AG04449 (cell line): ENCODE measurements at regions not wholly inside any gene's neighbourhood (a gene's known extent, or its start where the extent isn't known, plus 50 kb on each side); places are given as distances from the start of the nearest gene placed in this dataset.

Experiments
- CTCF ChIA-PET: fragments of 350-600 bp; formaldehyde crosslinking; extraction: SDS; loops from one replicate; lab custom pipeline; 2021; ENCODE audit warnings: antibody characterized with exemption; lab: Yijun Ruan, JAX
- POLR2A ChIA-PET: fragments of 400-600, 350-600 bp; formaldehyde crosslinking; extraction: SDS; loops from one replicate; lab custom pipeline; 2020; ENCODE audit warnings: antibody characterized with exemption, inconsistent platforms; lab: Yijun Ruan, JAX
- DNase-seq: peaks from one replicate; pipeline ENCODE4 v3.0.0-alpha.2; 2010; ENCODE audit warnings: low read depth, low spot score
- H3K4me3 ChIP-seq: 2 replicates; pipeline ENCODE4 v1.5.1; 2011; ENCODE audit warnings: low read depth, mild to moderate bottlenecking, control low read depth, low read length
- CTCF ChIP-seq: IDR thresholded peaks from one replicate; pipeline ENCODE4 v1.5.1; 2011; ENCODE audit warnings: mild to moderate bottlenecking, moderate library complexity, low read length, control low read depth, inconsistent platforms; ENCODE audit not compliant: insufficient read depth; ENCODE audit errors: missing control alignments

- H3K4me3 ChIP-seq, result no peak overlapping the region
- POLR2A ChIA-PET, result no interaction called here
- CTCF ChIA-PET, result interaction anchor here (1.0 kb wide), 1 partner anchor 296 kb away, joined by 6 read pairs; no protein-coding TSS in a partner anchor
- no peak for DNase-seq
- no peak for TF ChIP-seq CTCF
Observed at GRCh38 chr4:177546745-177547144, 104.5 kb upstream of the AGA start.

- POLR2A ChIA-PET, result no interaction called here
- no peak for TF ChIP-seq CTCF
- no peak for DNase-seq
- CTCF ChIA-PET, result interaction anchor here (1.3 kb wide), 1 partner anchor 298 kb away, joined by 3 read pairs; no protein-coding TSS in a partner anchor
- no peak overlapping the region for H3K4me3 ChIP-seq
Observed at GRCh38 chr4:177547985-177548384, 105.7 kb upstream of the AGA start.

GRCh38 chr4:177555007-177555574, 112.9 kb upstream of the AGA start:
- TF ChIP-seq CTCF, result peak; percentile 49
- no peak for DNase-seq
- POLR2A ChIA-PET, result no interaction called here
- CTCF ChIA-PET, result interaction anchor here (1.0 to 2.1 kb wide), 6 partner anchors 9 to 1753 kb away, joined by 3 to 11 read pairs (median 5); no protein-coding TSS in a partner anchor
- no peak overlapping the region for H3K4me3 ChIP-seq

GRCh38 chr4:177557416-177557815, 115.2 kb upstream of the AGA start:
- no peak overlapping the region for H3K4me3 ChIP-seq
- DNase-seq, result no peak
- ChIA-PET POLR2A (no interaction called here), CTCF (no interaction called here)
- no peak for TF ChIP-seq CTCF

- TF ChIP-seq CTCF, result no peak
- ChIA-PET POLR2A (no interaction called here), CTCF (interaction anchor here (0.9 kb wide), 2 partner anchors 14 to 310 kb away, joined by 3 read pairs; no protein-coding TSS in a partner anchor)
- no peak for DNase-seq
- H3K4me3 ChIP-seq, result no peak overlapping the region
Observed at GRCh38 chr4:177558995-177559394, 116.8 kb upstream of the AGA start.

- no peak for DNase-seq
- TF ChIP-seq CTCF, result no peak
- CTCF ChIA-PET, result no interaction called here
- POLR2A ChIA-PET, result no interaction called here
- H3K4me3 ChIP-seq, result no peak overlapping the region
Observed at GRCh38 chr4:177562163-177562562, 119.9 kb upstream of the AGA start.
